Stimulated activated CD8-positive, alpha-beta memory T cell treated with anti-CD3 and anti-CD28 coated beads, Interleukin-15, amount 100 ng/mL, for 1 hour (primary cell): ENCODE measurements at regions not wholly inside any gene's neighbourhood (a gene's known extent, or its start where the extent isn't known, plus 50 kb on each side); places are given as distances from the start of the nearest gene placed in this dataset.
A peak's percentile ranks its signal among the peaks of the same experiment; 100 is the strongest.
"Not testable (repeated sequence)": the region's sequence is repeated elsewhere in the genome, so short reads cannot be mapped to it uniquely, and the experiment has no call there.

Experiments
- DNase-seq: peaks from one replicate; pipeline ENCODE4 v3.0.0-alpha.2; 2020; ENCODE audit warnings: low read depth

DNA sequence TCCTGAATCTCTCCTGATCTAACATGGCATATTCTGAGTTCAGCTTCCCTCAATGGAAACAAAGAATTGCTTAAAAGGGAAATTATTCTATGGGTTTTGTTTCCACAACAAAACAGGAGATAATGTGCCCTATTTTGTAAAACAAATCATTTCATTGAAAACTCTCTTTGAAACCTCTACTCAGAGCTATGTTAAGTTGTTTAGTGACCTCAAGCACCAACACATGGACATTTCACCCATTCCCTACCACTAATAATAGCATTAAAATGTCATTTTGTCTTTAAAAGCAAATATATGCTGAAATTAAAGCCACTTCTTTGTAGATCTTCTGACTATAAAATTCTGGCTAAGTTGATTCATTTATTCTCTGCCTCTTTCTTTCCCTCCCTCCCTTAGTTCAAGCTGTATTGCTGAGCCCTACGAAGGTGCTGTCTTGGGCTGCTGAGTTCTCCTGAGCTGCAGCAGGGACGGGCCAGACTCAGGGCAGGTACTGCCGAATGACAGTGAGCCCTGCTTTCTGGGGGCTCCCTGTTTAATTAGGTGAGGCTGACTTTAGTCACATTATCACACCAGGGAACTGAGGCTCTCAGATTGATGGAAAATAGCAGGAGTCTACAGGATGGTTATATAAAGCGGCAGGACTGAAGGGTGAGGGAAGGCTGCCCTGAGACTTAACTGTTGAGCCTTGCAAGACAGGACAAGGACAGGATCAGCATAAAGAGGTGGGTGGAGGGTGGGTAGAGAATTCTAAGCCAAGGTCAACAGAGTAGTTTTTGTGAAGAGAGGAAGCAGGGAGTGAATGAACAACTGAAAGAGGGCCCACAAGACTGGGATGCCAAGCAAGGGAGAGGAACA, 1685.1 kb downstream of the SPATA31A7 start:
- DNase-seq, result not testable (repeated sequence)

DNA sequence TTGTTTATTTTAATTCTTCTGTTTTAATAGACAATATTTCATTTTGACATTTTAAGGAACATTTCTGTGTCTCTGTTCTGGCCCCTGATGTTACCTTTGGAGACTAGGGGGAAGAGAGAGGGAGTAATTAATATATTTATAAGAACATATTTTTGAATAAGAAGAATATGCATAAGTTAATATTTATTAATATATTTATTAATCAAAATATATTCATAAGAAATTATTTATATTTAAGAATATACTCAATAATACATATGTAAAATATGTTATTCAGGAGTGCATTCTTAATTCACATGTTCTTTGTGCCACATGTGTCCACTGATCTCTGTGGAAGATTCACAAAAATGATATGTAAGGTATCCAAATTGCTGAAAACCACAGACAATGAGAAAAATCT, 1687.7 kb downstream of the SPATA31A7 start:
- DNase-seq, result not testable (repeated sequence)

DNA sequence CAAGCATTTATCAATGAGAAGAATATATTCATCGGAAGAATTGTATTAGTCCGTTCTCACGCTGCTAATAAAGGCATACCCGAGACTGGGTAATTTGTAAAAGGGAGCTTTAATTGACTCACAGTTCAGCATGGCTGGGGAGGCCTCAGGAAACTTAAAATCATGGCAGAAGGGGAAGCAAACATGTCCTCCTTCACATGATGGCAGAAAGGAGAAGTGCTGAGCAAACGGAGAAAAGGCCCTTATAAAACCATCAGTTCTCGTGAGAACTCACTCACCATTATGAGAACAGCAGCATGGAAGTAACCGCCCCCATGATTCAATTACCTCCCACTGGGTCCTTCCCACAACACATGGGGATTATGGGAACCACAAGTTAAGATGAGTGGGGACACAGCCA, 1688.2 kb downstream of the SPATA31A7 start:
- DNase-seq, result not testable (repeated sequence)

DNA sequence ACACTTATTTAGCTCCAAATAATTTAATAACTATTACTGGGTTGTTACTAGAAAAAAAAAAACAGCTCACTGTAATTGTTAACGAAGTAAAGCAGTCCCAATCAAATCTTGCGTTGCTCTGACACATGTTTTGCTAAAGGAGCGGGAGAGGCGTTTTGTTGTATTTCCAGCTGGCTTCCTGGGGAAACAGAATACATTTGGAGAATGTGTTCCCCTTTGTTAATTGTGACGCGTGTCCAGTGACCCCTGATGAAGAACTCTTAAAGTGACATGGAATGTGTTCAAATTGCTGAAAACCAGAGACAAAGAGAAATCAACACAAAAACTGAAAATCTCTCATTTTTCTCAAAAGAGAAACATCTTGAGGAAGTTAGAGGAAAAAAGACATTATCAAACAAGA, 1690.6 kb downstream of the SPATA31A7 start:
- not testable (repeated sequence) for DNase-seq

GRCh38 chr9:62880971-62881370, 1691.1 kb downstream of the SPATA31A7 start:
- not testable (repeated sequence) for DNase-seq

GRCh38 chr9:62881811-62882210, 1692.0 kb downstream of the SPATA31A7 start:
- not testable (repeated sequence) for DNase-seq

DNA sequence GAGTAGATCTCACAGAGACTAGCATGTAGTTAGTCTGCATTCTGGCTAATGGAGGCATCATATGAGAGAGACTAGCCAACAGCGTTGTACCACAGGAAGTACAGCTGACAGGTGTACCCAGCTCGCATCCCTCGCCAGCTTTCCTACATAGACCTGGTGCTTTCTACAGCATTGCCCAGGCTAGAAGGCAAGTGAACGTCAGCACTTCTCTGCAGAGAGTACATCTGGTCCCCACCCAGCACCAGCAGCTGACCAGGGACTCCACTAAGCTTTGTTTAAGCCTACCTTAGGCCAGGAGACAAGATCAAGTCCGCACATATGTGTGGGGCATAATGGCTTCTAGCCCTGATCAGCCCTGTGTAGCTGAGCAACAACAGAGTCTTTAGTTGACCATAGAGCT, 1692.9 kb downstream of the SPATA31A7 start:
- DNase-seq, result not testable (repeated sequence)

- DNase-seq, result not testable (repeated sequence)
These were observed 1706.9 kb downstream of the SPATA31A7 start for GRCh38 chr9:62896692-62897091.

DNA sequence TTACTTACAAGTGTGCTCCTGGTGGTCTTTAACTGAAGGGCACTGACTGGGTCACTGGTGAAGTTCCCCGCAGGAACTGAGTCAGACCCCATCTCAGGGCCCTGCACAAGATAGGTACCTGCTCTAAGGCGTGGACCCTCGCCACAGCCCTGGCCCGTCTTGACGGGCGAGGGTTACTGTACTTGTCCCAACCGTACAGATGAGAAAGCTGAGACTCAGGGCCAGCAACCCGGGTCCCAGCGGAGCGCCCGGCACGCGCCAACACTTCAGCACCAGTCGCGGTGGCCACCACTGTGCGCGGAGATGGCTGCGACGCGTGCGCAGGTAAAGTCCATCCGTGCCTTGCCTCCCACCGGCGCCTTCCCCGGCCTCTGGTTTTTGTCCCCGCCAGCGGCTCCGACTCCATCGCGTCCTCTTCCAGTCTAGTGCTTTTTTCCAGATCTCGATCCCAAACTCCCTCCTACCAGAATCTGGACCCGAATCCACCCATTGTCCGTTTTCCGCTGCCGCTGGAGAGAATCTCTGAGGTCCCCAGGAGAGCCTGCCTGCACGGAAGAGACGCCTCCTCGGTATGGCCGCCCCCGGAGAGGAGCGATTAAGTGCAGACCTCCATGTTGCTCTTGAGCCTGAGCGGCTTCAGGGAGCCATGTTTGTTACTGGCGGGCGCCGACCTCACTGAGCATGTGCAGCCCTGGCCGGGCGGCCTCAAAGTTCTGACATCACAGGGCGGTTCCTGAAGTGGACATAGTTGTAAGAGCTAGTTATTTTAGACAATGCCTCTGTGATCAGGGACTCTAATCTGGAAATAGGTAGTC, 1707.8 kb downstream of the SPATA31A7 start:
- DNase-seq, result peak; percentile 21

- not testable (repeated sequence) for DNase-seq
These were observed 1709.8 kb downstream of the SPATA31A7 start for GRCh38 chr9:62899666-62900065.

GRCh38 chr9:62904061-62904460, 1714.2 kb downstream of the SPATA31A7 start:
- DNase-seq, result not testable (repeated sequence)

DNA sequence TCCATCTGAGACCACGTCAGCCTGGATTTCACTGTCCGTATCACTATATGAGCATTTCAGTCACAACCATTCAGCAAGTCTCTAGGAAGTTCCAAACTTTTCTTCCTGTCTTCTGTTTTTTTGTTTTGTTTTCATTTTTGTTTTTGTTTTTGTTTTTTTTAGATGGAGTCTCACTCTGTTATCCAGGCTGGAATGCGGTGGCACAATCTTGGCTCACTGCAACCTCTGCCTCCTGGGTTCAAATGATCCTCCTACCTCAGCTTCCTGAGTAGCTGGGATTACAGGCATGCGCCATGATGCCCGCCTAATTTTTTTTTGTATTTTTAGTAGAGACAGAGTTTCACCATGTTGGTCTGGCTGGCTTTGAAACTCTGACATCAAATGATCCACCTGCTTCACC, 1715.9 kb downstream of the SPATA31A7 start:
- DNase-seq, result not testable (repeated sequence)

DNA sequence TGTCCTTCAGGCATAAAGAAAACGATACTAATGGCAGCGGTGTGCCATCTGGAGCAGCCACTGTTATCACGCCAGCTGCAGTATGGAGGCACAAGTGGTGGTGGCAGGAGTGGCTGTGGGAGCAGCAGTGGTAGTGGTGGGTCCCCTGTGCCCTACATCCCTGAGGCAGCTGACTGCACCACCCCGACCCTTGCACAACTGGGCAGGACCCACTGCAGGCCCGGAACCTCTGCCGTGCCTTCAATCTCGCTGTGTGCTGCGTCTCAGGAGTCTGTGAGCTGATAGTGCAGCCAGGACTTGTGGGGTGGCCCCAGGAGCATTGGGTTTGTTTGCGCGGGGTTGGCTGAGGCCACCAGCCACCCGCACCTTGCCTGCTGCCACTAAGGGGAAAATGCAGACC, 1718.0 kb downstream of the SPATA31A7 start:
- not testable (repeated sequence) for DNase-seq

- not testable (repeated sequence) for DNase-seq
These were observed 1718.4 kb downstream of the SPATA31A7 start for GRCh38 chr9:62908271-62908670.

DNA sequence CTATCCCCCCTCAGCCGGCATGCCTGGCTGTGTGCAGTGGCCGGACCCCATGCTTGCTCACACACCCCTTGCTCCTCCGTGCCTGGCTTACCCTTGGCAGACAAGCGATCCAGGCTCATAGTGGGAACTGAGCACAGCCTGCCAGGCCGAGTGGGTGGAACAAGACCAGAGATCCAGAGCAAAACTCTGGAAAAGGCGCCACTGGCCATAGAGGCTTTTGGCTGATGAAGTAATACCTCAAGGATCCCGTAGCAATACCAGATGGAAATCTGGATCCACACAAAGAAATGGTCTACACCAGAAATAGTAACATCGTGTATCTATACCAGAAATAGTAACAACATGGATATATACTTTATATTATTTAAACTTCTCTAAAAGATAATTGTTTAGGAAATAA, 1719.6 kb downstream of the SPATA31A7 start:
- not testable (repeated sequence) for DNase-seq

GRCh38 chr9:62912278-62912677, 1722.4 kb downstream of the SPATA31A7 start:
- not testable (repeated sequence) for DNase-seq

- not testable (repeated sequence) for DNase-seq
These were observed 1725.3 kb downstream of the SPATA31A7 start for GRCh38 chr9:62915168-62915567.

DNA sequence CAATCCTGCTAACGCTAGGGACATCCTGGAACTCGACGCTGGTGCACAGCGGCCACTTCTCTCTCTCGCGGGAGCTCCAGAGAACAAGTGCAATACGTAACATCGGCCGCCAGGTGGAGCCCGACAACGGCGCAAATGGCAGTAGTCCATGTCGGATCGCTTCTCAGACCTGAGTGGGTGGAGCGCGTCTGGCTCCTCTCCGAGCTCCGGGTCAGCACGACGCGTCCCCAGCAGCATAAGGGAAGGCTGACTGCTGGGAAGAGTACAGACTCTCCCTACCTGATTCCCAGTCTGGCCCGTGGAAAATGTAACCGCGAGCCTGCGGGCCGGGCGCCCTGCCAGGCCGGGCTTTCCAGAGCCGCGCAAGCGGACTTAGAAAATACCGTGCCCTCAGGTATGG, 1725.8 kb downstream of the SPATA31A7 start:
- not testable (repeated sequence) for DNase-seq

- not testable (repeated sequence) for DNase-seq
These were observed 1729.0 kb downstream of the SPATA31A7 start for GRCh38 chr9:62918648-62919385.

DNA sequence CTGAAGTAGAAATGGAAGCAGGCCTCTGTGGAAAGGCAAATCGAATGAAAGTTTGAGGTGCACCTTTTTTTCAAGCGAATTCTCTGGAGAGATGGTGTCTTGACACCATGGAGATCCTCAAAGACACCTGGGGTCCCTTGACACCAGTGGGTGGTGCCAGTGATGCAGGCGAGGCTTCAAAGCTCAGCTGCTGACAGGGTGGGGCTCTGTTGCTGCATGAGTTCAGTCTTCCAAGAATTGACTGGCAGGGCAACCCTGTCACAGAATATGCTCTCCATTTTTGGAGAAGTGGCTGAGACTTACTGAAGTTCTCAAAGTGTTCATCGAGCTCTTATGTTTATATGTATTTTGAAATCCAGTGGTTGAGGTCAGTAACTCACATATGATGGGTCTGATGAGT, 1741.6 kb downstream of the SPATA31A7 start:
- not testable (repeated sequence) for DNase-seq

GRCh38 chr9:62952840-62953239, 1763.0 kb downstream of the SPATA31A7 start:
- DNase-seq, result not testable (repeated sequence)
